Activated CD8-positive, alpha-beta memory T cell treated with anti-CD3 and anti-CD28 coated beads, Interleukin-2, amount 10 ng/mL, durations not matched to agents 7 days and 5 days (primary cell): ENCODE measurements at regions not wholly inside any gene's neighbourhood (a gene's known extent, or its start where the extent isn't known, plus 50 kb on each side); places are given as distances from the start of the nearest gene placed in this dataset.
"Not testable (repeated sequence)": the region's sequence is repeated elsewhere in the genome, so short reads cannot be mapped to it uniquely, and the experiment has no call there.

Experiments used
- ATAC-seq: fragments of 150-1000 bp; cut with Tn5 transposase; one replicate; pipeline ENCODE4 v1.10.0; 2021; ENCODE audit warnings: moderate library complexity
- CTCF ChIA-PET: fragments of 350-600 bp; sonication (Branson Sonifier 250); formaldehyde crosslinking; loops from one replicate; lab custom pipeline; 2021; ENCODE audit warnings: antibody characterized with exemption; lab: Charles Lee
- DNase-seq: peaks from one replicate; pipeline ENCODE4 v3.0.0-alpha.2; 2020
- H3K27ac Mint-ChIP-seq: one replicate; pipeline ENCODE4 v1.8.0; 2021; ENCODE audit warnings: mild to moderate bottlenecking, mixed read lengths
- H3K27me3 Mint-ChIP-seq: one replicate; pipeline ENCODE4 v1.8.0; 2021; ENCODE audit warnings: mixed read lengths
- H3K36me3 Mint-ChIP-seq: one replicate; pipeline ENCODE4 v1.8.0; 2021; ENCODE audit warnings: mild to moderate bottlenecking, mixed read lengths
- H3K4me1 Mint-ChIP-seq: one replicate; pipeline ENCODE4 v1.8.0; 2021; ENCODE audit warnings: mixed read lengths
- H3K4me3 Mint-ChIP-seq: one replicate; pipeline ENCODE4 v1.8.0; 2021; ENCODE audit warnings: mild to moderate bottlenecking, moderate library complexity, mixed read lengths
- H3K9me3 Mint-ChIP-seq: one replicate; pipeline ENCODE4 v1.8.0; 2022; ENCODE audit warnings: low read depth, mixed read lengths

- Mint-ChIP-seq H3K9me3 (peaks cover 6% of the 10 kb centered on the region), H3K4me1 (no peaks in the 10 kb centered on the region), H3K27ac (no peak overlapping the region), H3K36me3 (no peaks in the 10 kb centered on the region), H3K4me3 (no peak overlapping the region), H3K27me3 (no peaks in the 10 kb centered on the region)
- ATAC-seq: no peak
- CTCF ChIA-PET: no interaction called here
- DNase-seq: no peak
These were observed 304.4 kb upstream of the GADL1 start for GRCh38 chr3:31198890-31199289.

DNA sequence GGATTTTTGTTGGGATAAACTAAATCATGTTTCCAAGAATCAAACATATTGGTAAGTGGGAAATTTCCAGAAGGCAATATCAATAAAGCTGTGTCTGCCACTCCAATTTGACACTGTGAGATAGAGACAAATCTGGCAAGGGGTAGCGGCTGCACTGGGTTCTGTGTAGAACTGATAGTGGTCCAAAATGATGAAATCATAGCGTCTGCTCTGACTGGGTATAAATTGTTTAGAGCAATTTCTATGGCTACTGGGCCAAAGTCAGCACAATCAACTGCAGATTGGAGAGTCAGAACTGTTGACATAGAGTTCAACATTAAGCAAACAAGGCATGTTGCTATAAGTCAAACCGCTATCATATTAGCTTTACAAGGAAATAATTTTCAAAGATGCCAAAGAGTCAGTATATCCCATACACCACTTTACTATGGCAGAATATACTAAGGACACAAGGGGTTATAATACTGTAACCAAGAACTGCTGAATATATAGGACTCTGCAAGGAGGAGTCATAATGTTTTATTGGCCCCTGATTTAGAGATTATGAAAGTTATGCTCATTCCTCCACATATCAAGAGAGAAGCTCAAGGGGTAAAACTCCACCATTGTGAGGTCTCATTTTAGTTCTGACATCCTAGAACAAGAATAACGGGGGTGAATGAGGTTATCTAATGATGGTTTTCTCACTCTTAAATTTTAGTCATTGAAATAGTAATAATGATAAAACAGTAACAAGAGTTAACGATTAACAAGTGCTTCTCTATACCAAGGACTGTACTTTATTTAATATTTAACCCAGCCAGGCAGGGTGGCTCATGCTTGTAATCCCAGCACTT lies 309.7 kb upstream of the GADL1 start:
- H3K27me3 Mint-ChIP-seq: no peaks in the 10 kb centered on the region
- no peaks in the 10 kb centered on the region for H3K4me1 Mint-ChIP-seq
- CTCF ChIA-PET: no interaction called here
- H3K27ac Mint-ChIP-seq: no peak overlapping the region
- H3K9me3 Mint-ChIP-seq: peaks cover 8% of the 10 kb centered on the region
- H3K36me3 Mint-ChIP-seq: peaks cover 11% of the 10 kb centered on the region
- DNase-seq (no peak), ATAC-seq (no peak)
- H3K4me3 Mint-ChIP-seq: no peak overlapping the region

GRCh38 chr3:31204796-31205056 lies 310.3 kb upstream of the GADL1 start:
- H3K4me3 Mint-ChIP-seq, H3K4me1 Mint-ChIP-seq, ATAC-seq, CTCF ChIA-PET, H3K27ac Mint-ChIP-seq, H3K27me3 Mint-ChIP-seq, H3K9me3 Mint-ChIP-seq, DNase-seq: not testable (repeated sequence)
- peaks cover 14% of the 10 kb centered on the region for H3K36me3 Mint-ChIP-seq

- Mint-ChIP-seq H3K27me3 (no peaks in the 10 kb centered on the region), H3K4me1 (peaks cover 38% of the 10 kb centered on the region), H3K9me3 (peaks cover 4% of the 10 kb centered on the region), H3K36me3 (peaks cover 13% of the 10 kb centered on the region), H3K27ac (no peak overlapping the region), H3K4me3 (no peak overlapping the region)
- CTCF ChIA-PET: no interaction called here
- ATAC-seq (no peak), DNase-seq (no peak)
These were observed 315.7 kb upstream of the GADL1 start for GRCh38 chr3:31210068-31210645.

DNA sequence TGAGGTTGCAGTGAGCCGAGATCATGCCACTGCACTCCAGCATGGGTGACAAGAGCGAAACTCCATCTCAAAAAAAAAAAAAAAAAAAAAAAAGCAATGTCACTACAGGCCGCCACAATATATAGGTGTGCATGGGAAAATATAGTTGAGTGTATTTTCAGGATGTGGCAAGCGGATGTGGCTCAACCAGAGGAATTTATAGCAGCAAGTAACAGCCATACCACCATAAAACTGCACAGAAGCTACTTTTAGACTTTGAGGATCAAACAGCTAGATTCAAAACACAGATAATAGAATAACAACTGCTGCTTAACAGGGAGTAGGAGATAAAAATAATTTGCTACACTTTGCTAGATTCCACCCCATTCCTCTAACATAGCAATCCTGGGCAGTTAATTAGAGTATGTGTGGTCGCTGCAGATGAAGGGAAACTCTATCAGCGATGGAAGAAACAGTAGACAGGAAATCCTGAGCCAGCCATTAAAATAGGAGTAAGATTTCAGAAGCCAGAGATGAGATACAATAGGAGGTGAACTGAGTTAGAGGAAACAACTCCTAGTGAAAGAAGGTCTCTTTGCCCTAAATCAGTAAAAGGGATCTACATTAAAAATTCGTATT lies 318.7 kb upstream of the STT3B start:
- Mint-ChIP-seq H3K27me3 (no peaks in the 10 kb centered on the region), H3K9me3 (peaks cover 2% of the 10 kb centered on the region), H3K27ac (peak overlapping the region; percentile 80), H3K36me3 (peaks cover 12% of the 10 kb centered on the region), H3K4me1 (peaks cover 63% of the 10 kb centered on the region), H3K4me3 (peak overlapping the region; percentile 28)
- ATAC-seq (peak; percentile 57), DNase-seq (peak; percentile 74)
- CTCF ChIA-PET: no interaction called here

DNA sequence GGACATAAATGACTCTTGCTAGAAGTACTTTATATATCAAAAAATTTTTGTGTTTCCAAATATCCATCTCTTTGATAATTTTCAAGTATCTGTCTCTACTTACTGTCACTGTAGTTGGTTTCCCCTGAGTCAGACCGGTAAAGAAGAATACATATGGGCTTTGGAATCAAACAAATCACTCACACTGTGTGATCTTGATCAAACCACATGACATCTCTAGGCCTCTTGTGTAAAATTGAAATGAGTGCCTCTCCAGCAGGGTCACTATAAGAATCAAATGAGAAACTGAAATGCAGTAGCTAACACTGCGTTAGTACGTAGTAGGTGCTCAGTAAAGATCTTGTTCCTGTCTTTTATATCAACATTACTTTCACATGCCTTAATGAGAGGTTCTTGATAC lies 314.6 kb upstream of the STT3B start:
- Mint-ChIP-seq H3K9me3 (peaks cover under 1% of the 10 kb centered on the region), H3K4me3 (no peak overlapping the region), H3K27ac (no peak overlapping the region), H3K27me3 (no peaks in the 10 kb centered on the region), H3K36me3 (peaks cover 13% of the 10 kb centered on the region), H3K4me1 (peaks cover 70% of the 10 kb centered on the region)
- CTCF ChIA-PET: interaction anchor here (2.9 kb wide), 1 partner anchor 10 kb away, joined by 12 read pairs; no protein-coding TSS in a partner anchor
- DNase-seq (no peak), ATAC-seq (no peak)

DNA sequence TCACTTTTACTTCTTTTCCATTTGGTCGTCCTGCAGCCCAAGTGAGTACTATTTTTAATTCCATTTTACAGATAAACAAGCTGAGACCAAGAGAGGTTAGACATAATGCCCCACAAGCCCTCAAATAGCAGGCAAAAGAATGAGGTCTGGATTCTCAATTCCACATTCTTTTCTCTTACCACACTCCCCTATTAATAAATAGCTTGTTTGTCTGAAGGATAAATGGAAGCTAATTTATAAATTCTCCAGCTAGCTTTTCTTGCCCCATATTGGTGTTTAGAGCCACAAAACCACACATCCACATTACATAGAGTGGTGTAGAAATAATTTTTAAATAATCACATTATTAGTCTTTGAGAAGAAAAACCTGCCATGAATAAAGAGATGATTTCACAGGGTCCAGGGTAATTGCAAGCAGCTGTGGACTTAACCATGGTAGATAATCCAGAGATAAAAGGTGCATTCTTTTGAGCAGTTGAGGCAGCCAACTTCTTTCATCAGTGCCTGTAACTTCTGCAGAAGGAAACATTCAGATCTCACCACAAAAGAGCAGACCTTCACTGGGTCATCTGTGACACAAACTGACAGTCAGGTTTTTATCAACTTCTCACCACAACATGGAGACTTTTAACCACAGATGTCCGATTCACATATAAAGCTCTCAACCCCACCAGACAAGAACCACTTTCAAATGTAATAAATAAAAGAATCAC lies 313.4 kb upstream of the STT3B start:
- CTCF ChIA-PET: interaction anchor here (2.9 kb wide), 1 partner anchor 9 kb away, joined by 12 read pairs; no protein-coding TSS in a partner anchor
- H3K9me3 Mint-ChIP-seq: no peaks in the 10 kb centered on the region
- H3K36me3 Mint-ChIP-seq: peaks cover 13% of the 10 kb centered on the region
- no peak overlapping the region for H3K4me3 Mint-ChIP-seq
- H3K27ac Mint-ChIP-seq: no peak overlapping the region
- H3K4me1 Mint-ChIP-seq: peaks cover 64% of the 10 kb centered on the region
- ATAC-seq (no peak), DNase-seq (no peak)
- no peaks in the 10 kb centered on the region for H3K27me3 Mint-ChIP-seq

GRCh38 chr3:31220431-31220830 lies 312.3 kb upstream of the STT3B start:
- H3K27ac Mint-ChIP-seq: peak overlapping the region; percentile 39
- ATAC-seq: no peak

DNA sequence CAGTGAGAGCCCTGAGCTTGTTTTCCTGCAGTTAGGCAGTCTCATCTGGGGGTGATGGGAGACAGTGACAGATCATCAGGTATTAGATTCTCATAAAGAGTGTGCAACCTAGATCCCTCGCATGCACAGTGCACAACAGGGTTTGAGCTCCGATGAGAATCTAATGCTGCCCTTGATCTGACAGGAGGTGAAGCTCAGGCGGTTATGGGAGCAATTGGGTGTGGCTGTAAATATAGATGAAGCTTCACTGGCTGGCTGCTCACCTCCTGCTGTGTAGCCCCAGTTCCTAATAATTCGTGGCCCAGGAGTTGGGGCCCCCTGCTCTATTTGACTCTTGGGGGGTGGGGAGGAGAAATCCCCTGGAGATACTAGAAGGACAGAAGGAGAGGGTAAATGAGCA lies 309.4 kb upstream of the STT3B start:
- no peak overlapping the region for H3K27ac Mint-ChIP-seq
- CTCF ChIA-PET: no interaction called here
- H3K4me3 Mint-ChIP-seq: no peak overlapping the region

More at GRCh38 chr3:31220431-31220830, 312.3 kb upstream of the STT3B start:
- H3K36me3 Mint-ChIP-seq: peaks cover 12% of the 10 kb centered on the region
- H3K9me3 Mint-ChIP-seq: no peaks in the 10 kb centered on the region
- no peak for DNase-seq
- peak overlapping the region; percentile 12 for H3K4me3 Mint-ChIP-seq
- peaks cover 55% of the 10 kb centered on the region for H3K4me1 Mint-ChIP-seq
- H3K27me3 Mint-ChIP-seq: no peaks in the 10 kb centered on the region
- CTCF ChIA-PET: no interaction called here

DNA sequence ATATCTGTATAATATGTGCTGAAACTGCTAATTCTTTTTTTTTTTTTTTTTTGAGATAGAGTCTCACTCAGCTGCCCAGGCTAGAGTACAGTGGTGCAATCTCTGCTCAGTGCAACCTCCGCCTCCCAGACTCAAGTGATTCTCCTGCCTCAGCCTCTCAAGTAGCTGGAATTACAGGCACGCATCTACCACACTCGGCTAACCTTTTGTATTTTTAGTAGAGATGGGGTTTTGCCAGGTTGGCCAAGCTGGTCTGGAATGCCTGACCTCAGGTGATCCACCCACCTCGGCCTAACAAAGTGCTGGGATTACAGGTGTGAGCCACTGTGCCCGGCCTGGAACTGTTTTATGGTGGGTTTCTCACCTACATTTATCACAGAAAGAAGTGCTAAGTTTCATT lies 307.8 kb upstream of the STT3B start:
- CTCF ChIA-PET: interaction anchor here (0.9 kb wide), 1 partner anchor 544 kb away, joined by 3 read pairs; no protein-coding TSS in a partner anchor
- Mint-ChIP-seq H3K27ac (no peak overlapping the region), H3K27me3 (no peaks in the 10 kb centered on the region), H3K4me3 (no peak overlapping the region), H3K9me3 (peaks cover 3% of the 10 kb centered on the region), H3K4me1 (peaks cover 57% of the 10 kb centered on the region), H3K36me3 (peaks cover 23% of the 10 kb centered on the region)
- ATAC-seq (no peak), DNase-seq (no peak)

More for the DNA sequence above, 309.4 kb upstream of the STT3B start:
- DNase-seq: no peak
- Mint-ChIP-seq H3K4me1 (peaks cover 64% of the 10 kb centered on the region), H3K27me3 (no peaks in the 10 kb centered on the region), H3K9me3 (no peaks in the 10 kb centered on the region), H3K36me3 (peaks cover 20% of the 10 kb centered on the region)
- no peak for ATAC-seq

- CTCF ChIA-PET: no interaction called here
- peaks cover 3% of the 10 kb centered on the region for H3K9me3 Mint-ChIP-seq
- H3K27ac Mint-ChIP-seq: peak overlapping the region; percentile 80
- DNase-seq: no peak
- H3K4me3 Mint-ChIP-seq: peak overlapping the region; percentile 2
- no peak for ATAC-seq
- peaks cover 56% of the 10 kb centered on the region for H3K4me1 Mint-ChIP-seq
- H3K27me3 Mint-ChIP-seq: no peaks in the 10 kb centered on the region
- peaks cover 17% of the 10 kb centered on the region for H3K36me3 Mint-ChIP-seq
These were observed 306.8 kb upstream of the STT3B start for GRCh38 chr3:31225923-31226322.

DNA sequence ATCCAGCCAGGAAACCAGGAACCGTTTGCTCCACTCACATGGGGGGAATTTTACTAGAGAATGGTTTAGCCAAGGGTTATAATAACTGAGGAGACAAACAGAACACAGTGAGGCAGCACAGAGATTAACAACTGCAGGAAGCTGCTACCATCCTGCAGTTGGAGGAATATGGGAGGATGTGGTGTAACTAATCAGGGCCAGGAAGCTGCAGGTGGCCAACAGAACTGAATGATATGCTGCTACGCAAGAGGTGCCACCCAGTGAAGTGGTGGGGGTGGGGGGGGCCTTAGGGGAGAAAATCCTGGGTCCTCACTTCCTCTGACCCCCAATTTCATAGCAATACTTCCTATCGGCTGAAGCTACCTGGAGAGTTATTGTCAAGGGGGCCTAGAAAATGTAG lies 306.4 kb upstream of the STT3B start:
- H3K27me3 Mint-ChIP-seq: no peaks in the 10 kb centered on the region
- ATAC-seq: peak; percentile 75
- H3K4me1 Mint-ChIP-seq: peaks cover 57% of the 10 kb centered on the region
- H3K36me3 Mint-ChIP-seq: peaks cover 17% of the 10 kb centered on the region
- peak overlapping the region; percentile 2 for H3K4me3 Mint-ChIP-seq
- CTCF ChIA-PET: interaction anchor here (1.7 to 3.5 kb wide), 2 partner anchors 8 to 21 kb away, joined by 5 to 12 read pairs; no protein-coding TSS in a partner anchor
- H3K27ac Mint-ChIP-seq: peak overlapping the region; percentile 80
- H3K9me3 Mint-ChIP-seq: peaks cover 3% of the 10 kb centered on the region
- DNase-seq: peak; percentile 62

DNA sequence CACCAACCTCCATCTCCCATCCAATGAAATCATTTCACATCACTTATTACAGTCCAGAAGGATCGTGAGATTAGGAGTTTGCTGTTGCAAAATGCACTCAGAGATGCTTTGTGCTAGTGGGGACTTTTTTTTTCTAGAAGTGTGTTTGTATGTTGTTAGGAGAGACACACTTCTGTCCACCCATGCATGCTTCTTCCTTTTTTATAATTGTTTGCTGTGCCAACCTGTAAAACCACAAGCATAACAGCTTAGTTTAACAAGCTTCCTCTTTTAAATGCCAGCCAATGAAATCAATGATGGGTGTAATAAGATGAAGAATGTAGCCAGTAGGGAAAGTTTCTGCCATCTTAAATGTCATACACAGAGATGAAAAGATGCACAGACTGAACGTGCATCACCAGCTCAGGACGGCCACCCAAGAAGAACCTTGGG lies 305.6 kb upstream of the STT3B start:
- H3K36me3 Mint-ChIP-seq: peaks cover 17% of the 10 kb centered on the region
- H3K27ac Mint-ChIP-seq: peak overlapping the region; percentile 80
- peaks cover 3% of the 10 kb centered on the region for H3K9me3 Mint-ChIP-seq
- CTCF ChIA-PET: interaction anchor here (1.6 to 3.5 kb wide), 3 partner anchors 9 to 305 kb away, joined by 5 to 12 read pairs (median 7); partner anchors contain the start of gene STT3B
- H3K27me3 Mint-ChIP-seq: no peaks in the 10 kb centered on the region
- H3K4me3 Mint-ChIP-seq: no peak overlapping the region
- peaks cover 64% of the 10 kb centered on the region for H3K4me1 Mint-ChIP-seq
- DNase-seq: no peak
- ATAC-seq: no peak
